ENCODE measurements at regions not wholly inside any gene's neighbourhood (a gene's known extent, or its start where the extent isn't known, plus 50 kb on each side); places are given as distances from the start of the nearest gene placed in this dataset.

- TF ChIP-seq POLR2A (IDR thresholded peaks at IDR 0.05; ENCODE audit: low read length) (no peak), CTCF (IDR thresholded peaks at IDR 0.05) (no peak), CHD2 (IDR thresholded peaks at IDR 0.05; ENCODE audit: low read length, partially characterized antibody) (no peak), ZFP36 (IDR thresholded peaks at IDR 0.05; ENCODE audit: borderline replicate concordance, partially characterized antibody) (no peak), HOXB5 (CRISPR knock-in tag; IDR thresholded peaks at IDR 0.05) (no peak), BHLHE40 (IDR thresholded peaks at IDR 0.05; ENCODE audit: low read depth, low read length) (no peak), JUN (IDR thresholded peaks at IDR 0.05) (no peak), CEBPB (IDR thresholded peaks at IDR 0.05) (no peak), ZSCAN20 (CRISPR knock-in tag; IDR thresholded peaks at IDR 0.05) (no peak), MAX (IDR thresholded peaks at IDR 0.05) (no peak), HMGXB4 (CRISPR knock-in tag; IDR thresholded peaks at IDR 0.05; ENCODE audit: borderline replicate concordance) (no peak), RNF2 (IDR thresholded peaks at IDR 0.05; ENCODE audit: borderline replicate concordance, low read depth) (no peak), CHD4 (IDR thresholded peaks at IDR 0.05; ENCODE audit: borderline replicate concordance) (no peak), USF2 (IDR thresholded peaks at IDR 0.05) (no peak)
Observed at GRCh38 chr7:85980740-85981139, 663.0 kb upstream of the GRM3 start.

Data from A549 (cell line).